Heart left ventricle (tissue), 13 donors: ENCODE measurements at regions not wholly inside any gene's neighbourhood (a gene's known extent, or its start where the extent isn't known, plus 50 kb on each side); places are given as distances from the start of the nearest gene placed in this dataset.

Experiments
- CTCF ChIP-seq, 12 donors: fragments of 200-600 bp; sonication (generic) in 4 of 12; IDR thresholded peaks; one replicate each; pipeline versions ENCODE4 v1.5.0 to v1.8.0; 2018 to 2022; ENCODE audit warnings: antibody characterized with exemption in 12 of 12, mild to moderate bottlenecking in 5 of 12
- POLR2A ChIP-seq, 2 donors: fragments of 450-650 bp; IDR thresholded peaks; one replicate each; pipeline ENCODE4 v1.6.1; 2017; ENCODE audit warnings: antibody characterized with exemption in 2 of 2, mild to moderate bottlenecking in 2 of 2, moderate library complexity in 2 of 2
- donor health status: ischemic (EF 13 %, LVEDD 7.1; RV severe dilation, severe dysfunction).
- donor health status: DM: no; HTN: yes; CAD: no.
- donor health status: DM: no; HTN: no; CAD: no.
- donor health status: ischemic (EF 25% LVEDD 6.9; RV normal size, moderate dysfunction).
- donor health status: ischemic (EF 25% LVEDD 5.7; RV mildly dilated, moderate dysfunction).
- donor health status: ischemic (EF 35%, LVEDD 5.7; RV mildly dilated, moderate dysfunction).
- donor health status: nonischemic (EF 11% LVEDD 7.7; RV severe dilation, severe dysfunction).
- donor health status: DM: yes; HTN: yes; CAD: no.
- donor health status: PGD.
- donor health status: ischemic (EF 29% LVEDD 5.4; RV normal size, mild dysfunction).
- donor health status: nonischemic (EF 23%, LVEDD 6.1; RV moderate dilation, normal function).

DNA sequence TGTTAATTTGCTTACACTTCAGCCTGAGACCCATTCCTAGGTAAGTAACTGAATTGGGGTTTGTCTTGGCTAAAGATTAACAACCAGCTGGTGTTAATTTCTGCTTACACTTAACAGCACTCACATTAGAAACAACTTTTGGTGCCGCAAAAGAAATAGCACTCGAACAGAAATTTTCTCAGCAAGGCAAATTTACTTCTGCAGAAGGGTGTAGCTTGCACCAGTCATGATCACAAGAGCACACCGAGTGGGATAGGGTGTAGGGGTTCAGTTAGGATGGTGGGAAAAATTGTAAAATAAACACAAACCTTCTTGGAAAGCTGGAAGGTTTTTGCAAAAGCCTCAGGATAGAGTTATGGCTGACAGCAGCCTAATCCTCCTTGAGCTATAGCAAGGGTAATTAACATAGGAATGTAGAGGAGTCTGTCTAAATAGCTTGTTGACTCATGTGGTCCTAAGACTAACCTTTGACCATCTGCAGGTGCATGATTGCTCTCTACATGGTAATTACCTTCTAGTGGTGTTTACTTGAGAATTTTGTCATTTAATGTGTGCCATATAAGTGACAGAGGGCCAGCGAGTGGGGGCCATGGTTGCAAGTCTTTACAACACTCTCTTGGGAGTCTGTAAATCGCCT lies 67.8 kb upstream of the CDK13 start:
- TF ChIP-seq CTCF (IDR thresholded peaks at IDR 0.05) (no peak), POLR2A (IDR thresholded peaks at IDR 0.05) (no peak)
